ENCODE measurements at regions not wholly inside any gene's neighbourhood (a gene's known extent, or its start where the extent isn't known, plus 50 kb on each side); places are given as distances from the start of the nearest gene placed in this dataset.

DNA sequence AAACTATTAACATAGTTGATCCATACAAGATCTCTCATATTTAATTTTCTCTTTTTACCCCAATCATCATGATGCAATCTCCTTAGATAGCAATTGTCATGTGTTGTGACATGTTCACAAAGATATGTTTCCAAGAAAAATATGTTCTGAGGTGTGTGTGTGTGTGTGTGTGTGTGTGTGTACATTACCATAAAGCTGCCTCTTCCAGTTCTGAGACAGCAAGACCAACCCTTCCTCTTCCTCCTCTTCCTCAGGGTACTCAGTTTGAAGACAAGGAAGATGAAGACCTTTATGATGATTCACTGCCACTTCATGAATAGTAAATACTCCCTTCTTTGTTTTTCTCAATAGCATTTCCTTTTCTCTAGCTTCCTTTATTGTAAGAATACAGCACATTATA lies 303.3 kb upstream of the PRDM9 start:
- TF ChIP-seq CTCF (IDR thresholded peaks at IDR 0.05; ENCODE audit: low read depth, low read length, poor library complexity, severe bottlenecking) (no peak), EZH2phosphoT487 (IDR thresholded peaks at IDR 0.05; ENCODE audit: borderline replicate concordance, low read length) (no peak)

All from DOHH2 (cell line).